NCI-H2107 treated with DMSO at 0.1 percent for 48 hours (cell line): ENCODE measurements at regions not wholly inside any gene's neighbourhood (a gene's known extent, or its start where the extent isn't known, plus 50 kb on each side); places are given as distances from the start of the nearest gene placed in this dataset.

Experiments used
- DNase-seq: peaks from one replicate; lab custom pipeline; 2025; ENCODE audit not compliant: unreplicated experiment; lab: John Stamatoyannopoulos, UW

DNA sequence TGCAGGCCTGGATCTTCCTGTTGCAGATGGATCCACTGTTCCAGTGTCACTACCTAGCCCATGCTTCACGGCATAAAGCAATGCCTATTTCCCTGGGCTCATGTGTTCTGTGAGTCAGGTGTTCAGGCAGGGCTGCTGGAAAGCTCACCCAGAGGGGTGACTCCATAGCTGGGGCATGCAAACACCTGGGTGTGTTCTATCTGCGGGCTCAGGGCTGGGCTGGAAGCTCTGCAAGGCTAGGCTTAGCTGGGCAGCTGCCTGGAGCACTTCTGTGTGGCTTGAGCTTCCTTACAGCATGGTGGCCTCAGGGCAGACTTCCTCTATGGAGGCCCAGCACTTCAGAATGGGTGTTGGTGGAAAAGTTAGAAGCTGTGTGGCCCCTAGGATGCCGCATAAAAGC is 139.9 kb downstream of the GADD45G start:
- no peak for DNase-seq

- no peak for DNase-seq
These were observed 141.0 kb downstream of the GADD45G start for GRCh38 chr9:89745601-89746376.

DNA sequence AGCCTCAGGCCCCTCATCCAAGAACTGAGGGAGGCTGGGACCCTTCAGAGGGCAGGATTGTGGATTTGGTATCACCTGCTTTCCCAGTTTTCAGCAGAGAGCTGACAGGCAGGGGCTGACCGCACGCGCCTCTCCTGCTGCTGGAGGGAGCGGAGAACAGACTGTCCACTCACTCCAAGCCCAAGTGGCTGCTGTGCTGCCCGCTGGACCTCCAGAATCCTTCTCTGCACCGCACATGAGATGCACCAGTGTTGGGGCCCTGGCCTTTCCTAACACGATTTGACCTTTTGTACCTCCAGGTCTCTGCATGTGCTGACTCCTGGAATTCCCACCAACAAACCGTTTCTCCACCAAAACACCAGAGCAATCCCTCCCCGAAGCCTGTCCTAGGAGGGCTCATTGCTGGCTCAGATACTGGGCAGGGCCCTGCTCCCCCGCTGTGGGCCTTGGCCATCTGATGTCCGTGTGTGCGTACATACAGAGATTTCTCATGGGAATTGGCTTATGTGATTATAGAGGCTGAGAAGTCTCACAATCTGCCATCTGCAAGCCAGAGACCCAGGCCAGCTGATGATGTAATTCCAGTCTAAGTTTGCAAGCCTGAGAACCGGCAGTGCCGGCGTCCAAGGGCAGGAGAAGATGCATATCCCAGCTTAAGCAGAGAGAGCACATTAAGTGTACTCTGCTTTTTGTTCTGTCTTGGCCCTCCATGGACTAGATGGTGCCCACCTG is 141.7 kb downstream of the GADD45G start:
- DNase-seq = no peak

DNA sequence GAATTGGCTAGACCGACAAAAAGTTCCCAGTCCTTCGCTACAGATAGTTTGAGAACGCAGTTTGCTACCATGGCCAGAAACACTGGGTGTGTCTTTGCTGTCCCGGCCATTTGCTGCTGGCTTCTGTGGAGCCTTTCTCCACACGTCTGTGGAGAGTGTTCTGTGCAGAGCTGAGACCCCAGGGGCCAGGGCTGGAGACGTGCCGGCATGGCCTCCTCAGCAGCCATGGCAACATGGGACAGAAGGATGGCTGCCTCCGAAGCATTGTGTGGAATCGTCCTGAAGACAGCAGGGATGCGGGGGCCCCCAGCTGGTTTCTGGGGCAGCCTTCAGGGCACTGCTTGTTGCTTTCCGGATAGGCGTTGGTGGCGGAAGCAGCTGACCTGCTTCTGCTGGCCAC is 142.8 kb downstream of the GADD45G start:
- no peak for DNase-seq

- DNase-seq = no peak
These were observed 143.3 kb downstream of the GADD45G start for GRCh38 chr9:89748021-89748670.

- DNase-seq = no peak
These were observed 144.2 kb downstream of the GADD45G start for GRCh38 chr9:89748831-89749499.

GRCh38 chr9:89749500-89750116 is 144.8 kb downstream of the GADD45G start:
- no peak for DNase-seq

GRCh38 chr9:89750117-89750791 is 145.4 kb downstream of the GADD45G start:
- DNase-seq = peak; percentile 48

GRCh38 chr9:89751079-89751825 is 146.4 kb downstream of the GADD45G start:
- no peak for DNase-seq

DNA sequence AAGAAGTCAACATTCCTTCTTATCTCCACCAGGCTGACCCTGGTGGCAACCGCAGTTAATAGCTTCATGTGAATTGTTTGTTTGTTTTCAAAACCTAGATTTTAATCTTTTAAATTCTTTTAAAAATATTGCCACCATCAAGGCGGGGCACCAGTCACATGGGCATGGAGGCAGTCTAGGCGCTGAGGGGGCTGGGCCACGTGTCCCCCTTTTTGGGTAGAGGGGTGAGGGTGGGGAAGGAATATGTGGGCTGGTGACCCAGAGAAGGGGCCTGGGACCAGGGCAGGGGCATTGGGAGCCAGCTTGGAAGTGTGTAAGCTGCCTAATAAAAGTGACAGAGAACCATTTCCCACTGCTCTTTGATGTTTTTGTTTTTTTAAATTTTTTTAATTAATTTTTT is 147.3 kb downstream of the GADD45G start:
- no peak for DNase-seq

GRCh38 chr9:89753472-89754055 is 148.8 kb downstream of the GADD45G start:
- DNase-seq = no peak

DNA sequence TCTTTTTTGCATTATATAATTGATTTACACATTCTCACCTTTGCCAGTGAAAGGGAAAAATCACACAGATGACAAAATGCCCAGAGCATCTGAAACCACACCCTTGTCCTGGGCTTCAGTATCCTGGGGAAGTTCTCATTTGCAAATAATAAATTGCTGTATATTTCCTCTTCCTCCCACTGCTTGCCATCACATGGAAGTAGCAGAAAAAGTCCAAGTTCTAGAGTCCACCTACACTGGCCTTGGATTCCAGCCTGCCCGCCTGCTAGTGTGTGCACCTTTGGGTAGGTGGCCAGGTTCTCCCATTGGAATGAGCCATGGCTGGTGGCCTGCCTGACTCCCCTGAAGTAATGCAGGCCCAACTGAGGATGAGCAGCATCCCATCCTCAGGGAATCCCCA is 149.4 kb downstream of the GADD45G start:
- DNase-seq = no peak

GRCh38 chr9:89755821-89756220 is 151.0 kb downstream of the GADD45G start:
- DNase-seq = no peak

GRCh38 chr9:89756891-89757537 is 152.2 kb downstream of the GADD45G start:
- DNase-seq = no peak

DNA sequence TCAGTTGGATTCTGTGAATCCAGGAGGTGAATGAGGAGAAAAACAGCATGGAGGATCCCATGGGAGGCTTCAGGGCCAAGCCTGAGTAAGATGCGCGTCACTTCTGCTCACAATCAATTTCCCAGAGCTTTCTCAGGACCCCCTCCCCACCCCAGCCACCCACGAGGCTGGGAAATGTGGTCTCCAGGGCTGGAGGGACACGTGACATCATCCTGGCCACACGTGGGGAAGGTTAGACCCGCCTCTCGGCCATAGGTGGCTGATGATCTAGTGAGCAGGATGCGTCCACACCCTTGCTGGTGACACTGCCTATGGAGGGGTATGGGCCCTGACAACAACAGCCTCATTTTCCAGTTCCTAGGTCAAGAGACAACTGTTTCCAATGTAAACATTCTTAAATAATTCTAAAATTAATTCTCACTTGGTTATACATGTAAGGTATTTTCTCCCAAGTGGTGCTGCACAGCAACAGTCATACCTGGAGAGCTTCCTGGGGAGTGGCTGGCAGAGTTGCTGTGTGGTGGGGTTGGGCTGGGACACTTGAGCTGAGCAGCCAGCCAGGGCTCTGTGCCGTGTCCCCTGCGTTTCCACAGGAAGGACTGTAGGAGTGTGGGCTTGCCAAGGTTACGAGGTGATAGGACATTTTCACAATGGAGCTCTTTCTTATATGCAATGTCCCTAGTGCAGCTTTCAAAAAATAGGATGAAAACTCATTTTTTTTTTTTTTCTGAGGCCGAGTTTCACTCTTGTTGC is 153.1 kb downstream of the GADD45G start:
- no peak for DNase-seq

DNA sequence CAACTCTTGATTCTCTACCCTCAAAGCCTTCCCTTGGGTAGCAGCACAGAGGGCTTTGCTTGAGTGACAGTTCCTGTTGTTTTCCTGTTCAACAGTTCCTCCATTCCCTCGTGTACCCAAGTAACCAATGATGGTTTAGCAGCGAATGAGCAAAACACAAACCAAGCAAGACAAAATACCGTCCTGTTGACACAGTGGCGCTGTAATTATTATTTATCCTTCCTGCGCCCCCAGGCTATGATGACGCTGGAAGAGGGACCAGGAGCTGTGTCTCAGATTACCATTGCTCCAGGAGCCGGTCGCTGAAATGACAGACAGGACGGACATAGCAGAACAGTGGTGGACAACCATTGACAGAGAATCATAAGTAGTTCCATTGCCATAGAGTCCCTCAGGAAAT is 154.8 kb downstream of the GADD45G start:
- DNase-seq = peak; percentile 54

DNA sequence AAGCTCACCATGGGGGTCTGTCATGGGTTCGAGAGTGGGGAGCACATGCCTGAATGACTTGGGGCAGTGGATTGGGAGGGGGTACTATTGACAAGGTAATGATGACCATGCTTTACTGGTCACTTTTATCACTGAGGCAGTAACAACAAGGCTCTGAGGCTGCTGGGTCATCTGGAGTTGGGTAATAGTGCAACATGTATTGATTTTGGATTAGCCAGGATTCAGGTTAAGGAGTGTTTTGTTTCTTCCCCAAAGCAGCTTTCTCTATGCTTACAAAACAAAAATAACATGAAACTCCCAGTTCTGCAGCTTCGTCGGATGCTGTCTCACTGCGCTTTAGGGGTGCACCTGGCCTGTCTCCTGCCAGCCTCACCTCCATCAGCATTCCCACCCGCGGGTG is 155.3 kb downstream of the GADD45G start:
- DNase-seq = no peak

- no peak for DNase-seq
These were observed 159.4 kb downstream of the GADD45G start for GRCh38 chr9:89764217-89764616.
